Ovary (tissue), 3 donors: ENCODE measurements at regions not wholly inside any gene's neighbourhood (a gene's known extent, or its start where the extent isn't known, plus 50 kb on each side); places are given as distances from the start of the nearest gene placed in this dataset.

ENCODE experiments used
- EP300 ChIP-seq: sonication (generic); formaldehyde crosslinking; IDR thresholded peaks from one replicate; pipeline ENCODE4 v1.6.1; 2017; ENCODE audit warnings: antibody characterized with exemption
- POLR2A ChIP-seq: fragments of 450-650 bp; IDR thresholded peaks from one replicate; pipeline ENCODE4 v1.6.1; 2017; ENCODE audit warnings: antibody characterized with exemption, mild to moderate bottlenecking, moderate library complexity
- TF ChIP-seq, protein P1 (sequence below), 3 donors: fragments of 450-650 bp in 2 of 3; fragments of 200-600 bp in 1 of 3; IDR thresholded peaks; one replicate each; pipeline versions ENCODE4 v1.5.1 to v1.8.0; 2016 to 2022; ENCODE audit warnings: antibody characterized with exemption in 3 of 3, mild to moderate bottlenecking in 1 of 3
- donor health status: DM: no; HTN: no; CAD: no.

DNA sequence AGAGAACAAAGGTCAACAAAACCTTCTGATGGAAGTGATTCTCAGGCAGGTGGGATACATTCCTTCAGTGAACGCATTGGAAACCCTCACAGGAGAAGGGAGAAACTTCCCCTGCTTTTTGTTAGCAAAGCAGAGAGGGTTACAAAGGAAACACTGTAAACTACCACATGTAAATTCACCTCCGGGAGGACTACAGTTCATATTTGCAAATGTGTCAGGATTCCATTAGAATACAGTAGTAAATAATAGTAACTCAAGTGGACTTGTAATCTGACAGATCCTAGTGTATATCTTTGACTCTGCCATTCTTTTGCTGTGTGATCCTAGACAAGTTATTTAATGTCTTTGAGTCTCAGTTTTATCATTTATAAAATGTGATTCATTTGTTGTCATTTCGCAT, 504.3 kb upstream of the NRP1 start:
- TF ChIP-seq POLR2A: no peak
- TF ChIP-seq, protein P1, sequence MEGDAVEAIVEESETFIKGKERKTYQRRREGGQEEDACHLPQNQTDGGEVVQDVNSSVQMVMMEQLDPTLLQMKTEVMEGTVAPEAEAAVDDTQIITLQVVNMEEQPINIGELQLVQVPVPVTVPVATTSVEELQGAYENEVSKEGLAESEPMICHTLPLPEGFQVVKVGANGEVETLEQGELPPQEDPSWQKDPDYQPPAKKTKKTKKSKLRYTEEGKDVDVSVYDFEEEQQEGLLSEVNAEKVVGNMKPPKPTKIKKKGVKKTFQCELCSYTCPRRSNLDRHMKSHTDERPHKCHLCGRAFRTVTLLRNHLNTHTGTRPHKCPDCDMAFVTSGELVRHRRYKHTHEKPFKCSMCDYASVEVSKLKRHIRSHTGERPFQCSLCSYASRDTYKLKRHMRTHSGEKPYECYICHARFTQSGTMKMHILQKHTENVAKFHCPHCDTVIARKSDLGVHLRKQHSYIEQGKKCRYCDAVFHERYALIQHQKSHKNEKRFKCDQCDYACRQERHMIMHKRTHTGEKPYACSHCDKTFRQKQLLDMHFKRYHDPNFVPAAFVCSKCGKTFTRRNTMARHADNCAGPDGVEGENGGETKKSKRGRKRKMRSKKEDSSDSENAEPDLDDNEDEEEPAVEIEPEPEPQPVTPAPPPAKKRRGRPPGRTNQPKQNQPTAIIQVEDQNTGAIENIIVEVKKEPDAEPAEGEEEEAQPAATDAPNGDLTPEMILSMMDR (IDR thresholded peaks at IDR 0.05): no peak
- no peak for TF ChIP-seq EP300
